Caki2 (cell line): ENCODE measurements at regions not wholly inside any gene's neighbourhood (a gene's known extent, or its start where the extent isn't known, plus 50 kb on each side); places are given as distances from the start of the nearest gene placed in this dataset.
A peak's percentile ranks its signal among the peaks of the same experiment; 100 is the strongest.
"Not testable (repeated sequence)": the region's sequence is repeated elsewhere in the genome, so short reads cannot be mapped to it uniquely, and the experiment has no call there.

Source experiments
- DNase-seq: peaks from one replicate; pipeline ENCODE4 v3.0.0-alpha.2; 2015; ENCODE audit warnings: low read depth
- in situ Hi-C: cut with HindIII; loops from 2 replicates; pipeline ENCODE4 v1.10.0; 2016; ENCODE audit warnings: low sequenced_read_pairs, low pct_unique_long_range_greater_than_20kb, mixed read lengths

GRCh38 chr9:21709464-21710058, 92.9 kb upstream of the MTAP start:
- peak; percentile 23 for DNase-seq
- in situ Hi-C loops = no loop called here

- DNase-seq = peak; percentile 85
- in situ Hi-C loops = no loop called here
These were observed 91.8 kb upstream of the MTAP start for GRCh38 chr9:21710548-21711191.

- in situ Hi-C loops = no loop called here
- peak; percentile 84 for DNase-seq
These were observed 90.9 kb upstream of the MTAP start for GRCh38 chr9:21711504-21711903.

GRCh38 chr9:21715408-21715807, 87.0 kb upstream of the MTAP start:
- DNase-seq = no peak
- in situ Hi-C loops = no loop called here

GRCh38 chr9:21720758-21721157, 81.7 kb upstream of the MTAP start:
- DNase-seq = no peak
- in situ Hi-C loops = no loop called here

GRCh38 chr9:21727411-21727810, 75.0 kb upstream of the MTAP start:
- DNase-seq, in situ Hi-C loops: not testable (repeated sequence)

GRCh38 chr9:21728781-21729180, 73.7 kb upstream of the MTAP start:
- DNase-seq = peak; percentile 22
- in situ Hi-C loops = no loop called here

GRCh38 chr9:21729648-21730047, 72.8 kb upstream of the MTAP start:
- DNase-seq = no peak
- in situ Hi-C loops = no loop called here

GRCh38 chr9:21730899-21731298, 71.5 kb upstream of the MTAP start:
- in situ Hi-C loops = no loop called here
- DNase-seq = no peak

- in situ Hi-C loops = no loop called here
- peak; percentile 1 for DNase-seq
These were observed 61.3 kb upstream of the MTAP start for GRCh38 chr9:21741151-21741550.

GRCh38 chr9:21744320-21744719, 58.1 kb upstream of the MTAP start:
- in situ Hi-C loops = no loop called here
- DNase-seq = no peak

GRCh38 chr9:21744841-21745240, 57.6 kb upstream of the MTAP start:
- in situ Hi-C loops = no loop called here
- no peak for DNase-seq

GRCh38 chr9:21746550-21746949, 55.9 kb upstream of the MTAP start:
- in situ Hi-C loops = no loop called here
- no peak for DNase-seq

GRCh38 chr9:21747175-21747574, 55.3 kb upstream of the MTAP start:
- DNase-seq = no peak
- in situ Hi-C loops = no loop called here

GRCh38 chr9:21750021-21750735, 52.3 kb upstream of the MTAP start:
- in situ Hi-C loops = no loop called here
- DNase-seq = no peak

- no peak for DNase-seq
- in situ Hi-C loops = no loop called here
These were observed 50.4 kb upstream of the MTAP start for GRCh38 chr9:21751998-21752397.
